Body of pancreas (tissue), 4 donors: ENCODE measurements at regions not wholly inside any gene's neighbourhood (a gene's known extent, or its start where the extent isn't known, plus 50 kb on each side); places are given as distances from the start of the nearest gene placed in this dataset.
A peak's percentile ranks its signal among the peaks of the same experiment; 100 is the strongest.

Experiments
- ATAC-seq: fragments of 150-250 bp; one replicate; pipeline ENCODE4 v1.9.1; 2016
- DNase-seq, 4 donors: peaks; one replicate each; pipeline ENCODE4 v3.0.0-alpha.2; 2019
- H3K27ac ChIP-seq, 4 donors: fragments of 200-600 bp; sonication (generic); 1 replicate in 3 of 4; 2 replicates in 1 of 4; pipeline versions ENCODE4 v1.5.1 to v1.6.1; 2016 to 2019; ENCODE audit warnings: mild to moderate bottlenecking in 1 of 4, mixed read lengths in 1 of 4, moderate library complexity in 1 of 4
- H3K27me3 ChIP-seq, 2 donors: fragments of 200-600 bp; sonication (generic); one replicate each; pipeline ENCODE4 v1.6.0; 2016; ENCODE audit warnings: mild to moderate bottlenecking in 1 of 2
- H3K36me3 ChIP-seq, 2 donors: fragments of 200-600 bp; sonication (generic); replicated peaks in 1 of 2; 2 replicates each; pipeline ENCODE4 v1.5.1; 2016; ENCODE audit warnings: low read depth in 2 of 2; ENCODE audit not compliant: insufficient read depth in 1 of 2
- H3K4me1 ChIP-seq: fragments of 200-600 bp; sonication (generic); one replicate; pipeline ENCODE4 v1.6.0; 2016
- H3K4me3 ChIP-seq, 2 donors: fragments of 200-600 bp; sonication (generic); 1 replicate in 1 of 2; 2 replicates in 1 of 2; pipeline ENCODE4 v1.5.1; 2016 to 2019
- H3K9me3 ChIP-seq, 3 donors: fragments of 200-600 bp; sonication (generic); 1 replicate in 2 of 3; 2 replicates in 1 of 3; pipeline ENCODE4 v1.5.1; 2016
- POLR2A ChIP-seq, 3 donors: fragments of 450-650 bp; IDR thresholded peaks; one replicate each; pipeline ENCODE4 v1.6.1; 2016; ENCODE audit warnings: antibody characterized with exemption in 3 of 3, mild to moderate bottlenecking in 2 of 3
- WGBS, 2 donors: methylation state at CpG; one replicate each; pipeline ENCODE4 v1.1.5; 2017; 5-methylcytosine and 5-hydroxymethylcytosine counted together
- intact Hi-C: fragments of 100-400 bp; cut with DNase I; formaldehyde crosslinking; loops from one replicate; pipeline ENCODE4 v1.15.1; 2023
- TF ChIP-seq, protein P1 (sequence below), 7 experiments: fragments of 450-650 bp in 4 of 7; fragments of 200-600 bp in 3 of 7; sonication (generic) in 3 of 7; IDR thresholded peaks; one replicate each; pipeline ENCODE4 v1.5.1; 2016 to 2019; ENCODE audit warnings: antibody characterized with exemption in 7 of 7

DNA sequence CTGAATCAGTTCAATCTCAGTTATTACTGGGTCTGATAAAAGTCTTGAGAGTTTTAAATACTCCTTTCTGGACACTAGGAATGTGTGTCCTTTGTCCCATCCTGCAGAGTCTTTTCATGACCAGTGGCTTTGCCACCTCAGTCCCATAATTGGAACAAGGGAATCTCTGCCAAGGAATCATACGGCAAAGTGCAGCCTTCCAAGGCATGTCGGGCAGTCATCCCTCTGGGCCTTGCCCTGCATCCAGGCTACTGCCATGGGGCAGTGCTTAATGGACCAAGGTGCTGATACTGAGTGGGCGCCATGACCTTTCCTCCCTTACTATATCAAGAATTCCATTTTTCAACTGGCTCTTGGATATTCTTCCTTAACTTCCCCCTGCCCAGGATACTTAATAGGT is 195.3 kb downstream of the ZC3H11B start:
- Histone ChIP-seq H3K27me3 (no peaks in the 10 kb centered on the region), H3K4me1 (peaks cover 17% of the 10 kb centered on the region), H3K9me3 (no peaks in the 10 kb centered on the region), H3K27ac (no peak overlapping the region), H3K36me3 (no peaks in the 10 kb centered on the region), H3K4me3 (no peak overlapping the region)
- intact Hi-C loops, result no loop called here
- DNase-seq (no peak), ATAC-seq (no peak)
- WGBS, 2 donors, result 78 to 88% methylated on average over 3 of the region's 3 CpGs
- no peak for TF ChIP-seq POLR2A (IDR thresholded peaks at IDR 0.05)
- TF ChIP-seq, protein P1, sequence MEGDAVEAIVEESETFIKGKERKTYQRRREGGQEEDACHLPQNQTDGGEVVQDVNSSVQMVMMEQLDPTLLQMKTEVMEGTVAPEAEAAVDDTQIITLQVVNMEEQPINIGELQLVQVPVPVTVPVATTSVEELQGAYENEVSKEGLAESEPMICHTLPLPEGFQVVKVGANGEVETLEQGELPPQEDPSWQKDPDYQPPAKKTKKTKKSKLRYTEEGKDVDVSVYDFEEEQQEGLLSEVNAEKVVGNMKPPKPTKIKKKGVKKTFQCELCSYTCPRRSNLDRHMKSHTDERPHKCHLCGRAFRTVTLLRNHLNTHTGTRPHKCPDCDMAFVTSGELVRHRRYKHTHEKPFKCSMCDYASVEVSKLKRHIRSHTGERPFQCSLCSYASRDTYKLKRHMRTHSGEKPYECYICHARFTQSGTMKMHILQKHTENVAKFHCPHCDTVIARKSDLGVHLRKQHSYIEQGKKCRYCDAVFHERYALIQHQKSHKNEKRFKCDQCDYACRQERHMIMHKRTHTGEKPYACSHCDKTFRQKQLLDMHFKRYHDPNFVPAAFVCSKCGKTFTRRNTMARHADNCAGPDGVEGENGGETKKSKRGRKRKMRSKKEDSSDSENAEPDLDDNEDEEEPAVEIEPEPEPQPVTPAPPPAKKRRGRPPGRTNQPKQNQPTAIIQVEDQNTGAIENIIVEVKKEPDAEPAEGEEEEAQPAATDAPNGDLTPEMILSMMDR (IDR thresholded peaks at IDR 0.05), result no peak

DNA sequence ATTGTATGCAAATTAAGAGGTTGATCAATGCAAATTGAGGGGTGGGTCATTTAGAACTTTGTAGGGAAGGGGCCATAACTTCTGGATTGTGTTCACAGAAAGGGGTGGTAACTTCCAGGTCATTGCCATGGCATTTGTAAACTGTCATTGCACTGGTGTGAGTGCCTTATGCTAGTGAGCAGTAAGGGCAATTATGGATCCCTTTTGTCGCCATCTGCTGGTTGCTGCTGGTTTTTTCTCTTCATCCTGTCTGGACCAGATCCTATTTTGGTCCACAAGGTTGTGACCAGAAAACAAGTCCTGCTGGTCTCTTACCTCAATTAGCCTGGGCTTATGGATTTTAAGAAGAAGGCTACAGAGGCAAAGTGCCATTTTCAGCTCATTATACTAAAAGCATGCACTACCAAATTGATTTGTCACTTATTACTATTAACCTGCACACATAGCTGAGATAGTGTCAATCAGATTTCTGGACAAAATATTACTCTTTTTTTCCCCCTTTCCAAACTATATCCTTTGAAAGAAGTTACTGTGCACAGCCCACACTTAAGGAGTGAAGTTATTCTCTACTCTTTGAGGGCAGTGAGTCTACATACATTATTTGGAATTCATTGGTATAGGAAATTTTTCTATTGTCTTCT is 196.2 kb downstream of the ZC3H11B start:
- DNase-seq (peak; percentile 66 to 79 (median 72)), ATAC-seq (peak; percentile 91)
- no peak for TF ChIP-seq POLR2A (IDR thresholded peaks at IDR 0.05)
- TF ChIP-seq, protein P1 (IDR thresholded peaks at IDR 0.05), result peak; percentile 40 to 64 (median 58)
- intact Hi-C loops, result no loop called here
- Histone ChIP-seq H3K27me3 (no peaks in the 10 kb centered on the region), H3K27ac (no peak overlapping the region), H3K9me3 (no peaks in the 10 kb centered on the region), H3K36me3 (no peaks in the 10 kb centered on the region), H3K4me3 (no peak overlapping the region), H3K4me1 (peaks cover 17% of the 10 kb centered on the region)
- 19 to 20% methylated on average over 1 of the region's 1 CpG for WGBS, 2 donors

DNA sequence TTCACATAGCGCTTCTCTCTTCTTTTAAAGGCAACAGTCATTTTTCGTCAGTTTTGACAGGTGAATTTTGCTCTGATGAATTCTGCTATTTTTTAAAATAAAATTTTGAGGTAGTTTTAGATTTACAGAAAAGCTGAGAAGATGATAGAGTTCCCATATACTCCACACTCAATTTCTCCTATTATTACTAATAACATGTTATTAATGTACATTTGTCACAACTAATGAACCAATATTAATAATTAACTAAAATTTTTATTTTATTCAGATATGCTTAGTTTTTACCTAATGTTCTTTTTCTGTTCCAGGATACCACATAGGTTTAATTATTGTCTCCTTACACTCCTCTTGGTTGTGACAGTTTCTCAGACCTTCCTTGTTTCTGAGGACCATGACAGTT is 197.0 kb downstream of the ZC3H11B start:
- no peak for TF ChIP-seq POLR2A (IDR thresholded peaks at IDR 0.05)
- TF ChIP-seq, protein P1 (IDR thresholded peaks at IDR 0.05), result no peak
- Histone ChIP-seq H3K4me3 (no peak overlapping the region), H3K27me3 (no peaks in the 10 kb centered on the region), H3K4me1 (peaks cover 17% of the 10 kb centered on the region), H3K27ac (no peak overlapping the region), H3K9me3 (no peaks in the 10 kb centered on the region), H3K36me3 (no peaks in the 10 kb centered on the region)
- WGBS, 2 donors, result 88 to 91% methylated on average over 2 of the region's 2 CpGs
- no peak for DNase-seq
- ATAC-seq, result no peak
- intact Hi-C loops, result no loop called here

DNA sequence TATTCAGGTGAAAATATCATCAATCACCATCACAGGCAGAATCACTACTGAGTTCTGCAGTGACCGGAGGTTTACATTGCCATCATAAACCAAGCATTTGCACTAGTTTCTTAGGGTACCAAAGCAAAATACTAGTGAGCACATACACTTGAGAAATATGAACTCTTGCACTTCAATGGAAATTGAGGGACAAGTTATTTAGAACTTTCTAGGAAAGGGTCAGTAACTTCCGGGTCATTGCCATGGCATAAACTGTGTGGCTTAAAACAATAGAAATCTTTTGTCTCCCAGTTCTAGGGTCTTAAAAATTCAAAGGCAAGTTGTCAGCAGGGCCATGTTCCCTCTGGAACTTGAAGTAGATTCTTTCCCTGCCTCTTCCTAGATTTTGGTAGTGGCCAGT is 197.5 kb downstream of the ZC3H11B start:
- intact Hi-C loops, result no loop called here

More for the DNA sequence above, 197.5 kb downstream of the ZC3H11B start:
- no peaks in the 10 kb centered on the region for H3K9me3 ChIP-seq
- no peak overlapping the region for H3K27ac ChIP-seq
- DNase-seq (no peak), ATAC-seq (no peak)
- H3K4me1 ChIP-seq, result peaks cover 17% of the 10 kb centered on the region
- no peaks in the 10 kb centered on the region for H3K36me3 ChIP-seq
- WGBS, 2 donors, result 91% methylated on average over 2 of the region's 2 CpGs
- no peaks in the 10 kb centered on the region for H3K27me3 ChIP-seq
- no peak for TF ChIP-seq POLR2A (IDR thresholded peaks at IDR 0.05)
- TF ChIP-seq, protein P1 (IDR thresholded peaks at IDR 0.05), result no peak
- H3K4me3 ChIP-seq, result no peak overlapping the region
